Thyroid gland (tissue), 4 donors: ENCODE measurements at regions not wholly inside any gene's neighbourhood (a gene's known extent, or its start where the extent isn't known, plus 50 kb on each side); places are given as distances from the start of the nearest gene placed in this dataset.

Experiments used
- CTCF ChIP-seq, 6 experiments: fragments of 200-600 bp in 3 of 6; fragments of 450-650 bp in 3 of 6; sonication (generic) in 3 of 6; IDR thresholded peaks; one replicate each; pipeline ENCODE4 v1.5.1; 2016 to 2019; ENCODE audit warnings: antibody characterized with exemption in 6 of 6, mild to moderate bottlenecking in 2 of 6, inconsistent platforms in 1 of 6, moderate library complexity in 1 of 6
- POLR2A ChIP-seq, 2 donors: fragments of 450-650 bp; IDR thresholded peaks; one replicate each; pipeline ENCODE4 v1.6.1; 2017; ENCODE audit warnings: antibody characterized with exemption in 2 of 2, mild to moderate bottlenecking in 2 of 2, moderate library complexity in 1 of 2

GRCh38 chr16:87040169-87041117 lies 276.7 kb downstream of the C16orf95 start:
- TF ChIP-seq CTCF (IDR thresholded peaks at IDR 0.05): no peak
- no peak for TF ChIP-seq POLR2A (IDR thresholded peaks at IDR 0.05)
